Testis (tissue), 2 donors: ENCODE measurements at regions not wholly inside any gene's neighbourhood (a gene's known extent, or its start where the extent isn't known, plus 50 kb on each side); places are given as distances from the start of the nearest gene placed in this dataset.

ENCODE experiments used
- POLR2A ChIP-seq: fragments of 450-650 bp; IDR thresholded peaks from one replicate; pipeline ENCODE4 v1.6.1; 2017; ENCODE audit warnings: antibody characterized with exemption, mild to moderate bottlenecking, moderate library complexity
- TF ChIP-seq, protein P1 (sequence below), 3 experiments: fragments of 450-650 bp in 2 of 3; fragments of 200-600 bp in 1 of 3; sonication (generic) in 1 of 3; IDR thresholded peaks; one replicate each; pipeline ENCODE4 v1.5.1; 2016 to 2019; ENCODE audit warnings: antibody characterized with exemption in 3 of 3, mild to moderate bottlenecking in 2 of 3, moderate library complexity in 1 of 3

DNA sequence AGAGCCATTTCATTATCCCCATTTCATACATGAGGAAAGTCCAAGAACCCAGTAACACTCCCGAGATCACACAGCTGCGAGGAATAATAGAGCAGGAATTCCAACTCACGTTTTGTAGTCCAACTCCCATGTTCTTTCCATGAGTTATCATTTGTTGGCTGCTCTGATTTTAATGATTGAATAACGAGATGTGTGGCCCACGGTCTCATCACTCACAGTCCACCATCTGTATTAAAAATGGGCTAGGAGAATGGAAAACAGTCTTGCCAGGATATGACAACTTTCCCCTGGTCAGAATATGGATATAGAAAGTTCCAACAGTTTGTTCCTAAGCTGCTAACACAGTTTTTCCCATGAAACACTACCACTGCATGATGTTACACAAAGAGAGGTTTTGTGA, 147.5 kb downstream of the METTL4 start:
- TF ChIP-seq, protein P1, sequence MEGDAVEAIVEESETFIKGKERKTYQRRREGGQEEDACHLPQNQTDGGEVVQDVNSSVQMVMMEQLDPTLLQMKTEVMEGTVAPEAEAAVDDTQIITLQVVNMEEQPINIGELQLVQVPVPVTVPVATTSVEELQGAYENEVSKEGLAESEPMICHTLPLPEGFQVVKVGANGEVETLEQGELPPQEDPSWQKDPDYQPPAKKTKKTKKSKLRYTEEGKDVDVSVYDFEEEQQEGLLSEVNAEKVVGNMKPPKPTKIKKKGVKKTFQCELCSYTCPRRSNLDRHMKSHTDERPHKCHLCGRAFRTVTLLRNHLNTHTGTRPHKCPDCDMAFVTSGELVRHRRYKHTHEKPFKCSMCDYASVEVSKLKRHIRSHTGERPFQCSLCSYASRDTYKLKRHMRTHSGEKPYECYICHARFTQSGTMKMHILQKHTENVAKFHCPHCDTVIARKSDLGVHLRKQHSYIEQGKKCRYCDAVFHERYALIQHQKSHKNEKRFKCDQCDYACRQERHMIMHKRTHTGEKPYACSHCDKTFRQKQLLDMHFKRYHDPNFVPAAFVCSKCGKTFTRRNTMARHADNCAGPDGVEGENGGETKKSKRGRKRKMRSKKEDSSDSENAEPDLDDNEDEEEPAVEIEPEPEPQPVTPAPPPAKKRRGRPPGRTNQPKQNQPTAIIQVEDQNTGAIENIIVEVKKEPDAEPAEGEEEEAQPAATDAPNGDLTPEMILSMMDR (IDR thresholded peaks at IDR 0.05) = no peak
- TF ChIP-seq POLR2A = no peak
